ENCODE measurements at regions not wholly inside any gene's neighbourhood (a gene's known extent, or its start where the extent isn't known, plus 50 kb on each side); places are given as distances from the start of the nearest gene placed in this dataset.

GRCh38 chr6:82094166-82094806 lies 153.3 kb downstream of the IBTK start:
- Histone ChIP-seq H3K4me1 (replicated peaks in 1 of 4; ENCODE audit: control insufficient read depth in 3 of 4, insufficient read depth in 4 of 4, low read length in 3 of 4) (no peaks in the 10 kb centered on the region), H3K4me2 (ENCODE audit: insufficient read depth in 1 of 2, low read depth in 2 of 2, low read length in 2 of 2) (no peak overlapping the region), H3K9me3 (ENCODE audit: insufficient read depth in 2 of 2, low read depth in 1 of 2, low read length in 1 of 2) (no peaks in the 10 kb centered on the region), H3K4ac (replicated peaks; ENCODE audit: insufficient read length, low read depth, low read length) (no peak overlapping the region), H4K91ac (replicated peaks; ENCODE audit: insufficient read length, low read length) (no peak overlapping the region), H3K23me2 (ENCODE audit: low read depth, low read length) (no peaks in the 10 kb centered on the region), H3K79me2 (ENCODE audit: control insufficient read depth in 1 of 2, insufficient read depth in 2 of 2, low read length in 2 of 2) (no peaks in the 10 kb centered on the region), H2BK120ac (replicated peaks; ENCODE audit: low read depth, low read length) (no peak overlapping the region), H3K27ac (ENCODE audit: low read depth, low read length) (no peak overlapping the region), H2AK5ac (ENCODE audit: low read depth, low read length) (no peak overlapping the region), H3K18ac (ENCODE audit: extremely low read depth, low read length) (no peak overlapping the region), H3K14ac (ENCODE audit: insufficient read length) (no peak overlapping the region), H2BK20ac (ENCODE audit: low read length) (no peak overlapping the region), H3K56ac (replicated peaks; ENCODE audit: insufficient read length, low read depth, low read length) (no peak overlapping the region), H2AFZ (ENCODE audit: low read length) (no peak overlapping the region), H4K20me1 (replicated peaks in 1 of 2; ENCODE audit: control insufficient read depth in 1 of 2, insufficient read depth in 2 of 2, low read length in 2 of 2) (no peaks in the 10 kb centered on the region), H2BK5ac (ENCODE audit: low read depth, low read length) (no peak overlapping the region), H4K5ac (ENCODE audit: insufficient read length, low read depth, low read length) (no peak overlapping the region), H3K23ac (ENCODE audit: insufficient read length) (no peak overlapping the region), H3K4me3 (ENCODE audit: extremely low read depth in 1 of 4, insufficient read depth in 2 of 4, low read depth in 3 of 4, low read length in 4 of 4) (no peak overlapping the region), H3K79me1 (ENCODE audit: low read depth, low read length) (no peaks in the 10 kb centered on the region), H2BK15ac (ENCODE audit: low read length) (no peak overlapping the region), H3K9ac (replicated peaks in 1 of 4; ENCODE audit: extremely low read depth in 1 of 4, low read depth in 3 of 4, low read length in 3 of 4) (no peak overlapping the region), H2BK12ac (ENCODE audit: low read depth, low read length) (no peak overlapping the region), H4K8ac (ENCODE audit: extremely low read depth, insufficient read depth, low read length) (no peak overlapping the region), H3K27me3 (replicated peaks in 1 of 4; ENCODE audit: control insufficient read depth in 3 of 4, extremely low read depth in 1 of 4, insufficient read depth in 3 of 4, low read length in 3 of 4) (no peaks in the 10 kb centered on the region), H3K36me3 (ENCODE audit: control insufficient read depth in 2 of 4, insufficient read depth in 4 of 4, low read length in 3 of 4) (no peaks in the 10 kb centered on the region)
- WGBS, 2 experiments (ENCODE audit: extremely low coverage in 1 of 2, insufficient coverage in 1 of 2, insufficient read length in 1 of 2, insufficient replicate concordance in 2 of 2, low coverage in 1 of 2, low lambda C conversion rate in 2 of 2, missing lambda C conversion rate in 1 of 2): 94% methylated on average over 4 of the region's 4 CpGs; no CpG with 5 or more reads in 1 of the 2 experiments
- DNase-seq (ENCODE audit: low read depth in 1 of 2, low spot score in 2 of 2) (no peak), FAIRE-seq (no peak)
- ChIA-PET POLR2A (ENCODE audit: partially characterized antibody) (no interaction called here), CTCF (ENCODE audit: partially characterized antibody) (interaction anchor here (0.6 to 1.4 kb wide), 4 partner anchors 88 to 941 kb away, joined by 3 to 4 read pairs (median 3); no protein-coding TSS in a partner anchor)
- TF ChIP-seq CEBPB (IDR thresholded peaks at IDR 0.05; ENCODE audit: low read depth, low read length): no peak
- TF ChIP-seq GTF2F1 (IDR thresholded peaks at IDR 0.05; ENCODE audit: borderline replicate concordance, low read depth, low read length): no peak
- TF ChIP-seq JUN (IDR thresholded peaks at IDR 0.05; ENCODE audit: low read depth, low read length): no peak
- no peak for TF ChIP-seq KDM1A (IDR thresholded peaks at IDR 0.05; ENCODE audit: borderline replicate concordance, low read length)

Measured in H1 (cell line).